HepG2 (cell line): ENCODE measurements at regions not wholly inside any gene's neighbourhood (a gene's known extent, or its start where the extent isn't known, plus 50 kb on each side); places are given as distances from the start of the nearest gene placed in this dataset.
"Not testable (repeated sequence)": the region's sequence is repeated elsewhere in the genome, so short reads cannot be mapped to it uniquely, and the experiment has no call there.

Experiments
- ATAC-seq: fragments of 200-7000 bp; cut with Tn5 transposase; 3 replicates; pipeline ENCODE4 v1.9.1; 2020; ENCODE audit warnings: mild to moderate bottlenecking, moderate library complexity
- BruUV-seq: library from RNA; stranded (reverse); fragments of 400-500 nt; replicated peaks from 2 replicates; lab custom pipeline; 2021; lab: Mats Ljungman, UMichigan
- CTCF ChIA-PET: fragments of 300-600 bp; formaldehyde crosslinking; extraction: SDS; loops from one replicate; lab custom pipeline; 2021; ENCODE audit warnings: low total read pairs, inconsistent platforms, low intra/inter-chr PET ratio; lab: Yijun Ruan, JAX
- POLR2A ChIA-PET: fragments of 350-600 bp; sonication (Branson Sonifier 250); formaldehyde crosslinking; loops from one replicate; lab custom pipeline; 2020; ENCODE audit warnings: antibody characterized with exemption, inconsistent platforms; lab: Yijun Ruan, JAX
- DNase-seq: peaks from one replicate; pipeline ENCODE4 v3.0.0-alpha.2; 2015; ENCODE audit warnings: low spot score
- FAIRE-seq: peaks from 3 replicates; lab custom pipeline; 2011; peaks lifted over from hg19 to GRCh38; lab: Jason Lieb, UNC
- H2AFZ ChIP-seq: one replicate; pipeline ENCODE4 v1.6.1; 2011; ENCODE audit warnings: low read length, inconsistent platforms
- H3K27ac ChIP-seq: fragments of 300-600 bp; 3 replicates; pipeline ENCODE4 v1.8.0; 2011; ENCODE audit warnings: mixed run types, mild to moderate bottlenecking, mixed read lengths, low read length, inconsistent platforms; ENCODE audit not compliant: insufficient read depth; ENCODE audit errors: extremely low read length
- H3K27me3 ChIP-seq, 2 experiments: fragments of 200-600 bp in 1 of 2; 2 replicates in 1 of 2; 3 replicates in 1 of 2; pipeline versions ENCODE4 v1.6.0 to v1.8.0; 2011; ENCODE audit warnings: low read length in 2 of 2, mild to moderate bottlenecking in 2 of 2, moderate library complexity in 2 of 2, inconsistent platforms in 1 of 2; ENCODE audit not compliant: insufficient read depth in 2 of 2, control insufficient read depth in 1 of 2
- H3K36me3 ChIP-seq, 2 experiments: fragments of 200-600 bp in 1 of 2; replicated peaks in 1 of 2; 2 replicates in 1 of 2; 3 replicates in 1 of 2; pipeline versions ENCODE4 v1.5.1 to v1.8.0; 2011; ENCODE audit warnings: low read length in 2 of 2, inconsistent platforms in 1 of 2; ENCODE audit not compliant: insufficient read depth in 2 of 2, control insufficient read depth in 1 of 2
- H3K4me1 ChIP-seq: 2 replicates; pipeline ENCODE4 v1.5.1; 2012; ENCODE audit warnings: low read length, inconsistent platforms; ENCODE audit not compliant: insufficient read depth
- H3K4me2 ChIP-seq: 2 replicates; pipeline ENCODE4 v1.6.0; 2011; ENCODE audit warnings: low read depth, low read length, inconsistent platforms
- H3K4me3 ChIP-seq, 3 experiments: fragments of 200-600 bp in 1 of 3; sonication (generic), shearing (Covaris generic) in 1 of 3; replicated peaks in 1 of 3; 2 replicates each; pipeline ENCODE4 v1.5.1; 2011 to 2016; ENCODE audit warnings: low read length in 3 of 3, inconsistent platforms in 2 of 3, low read depth in 2 of 3, mild to moderate bottlenecking in 2 of 3, control low read depth in 1 of 3, mixed read lengths in 1 of 3; ENCODE audit not compliant: insufficient read depth in 1 of 3
- H3K79me2 ChIP-seq: one replicate; pipeline ENCODE4 v1.6.1; 2011; ENCODE audit warnings: low read length, inconsistent platforms; ENCODE audit not compliant: insufficient read depth
- H3K9ac ChIP-seq: 2 replicates; pipeline ENCODE4 v1.6.0; 2011; ENCODE audit warnings: mild to moderate bottlenecking, low read depth, low read length, inconsistent platforms; ENCODE audit not compliant: insufficient read depth
- H3K9me3 ChIP-seq: 2 replicates; pipeline ENCODE4 v1.5.1; 2012; ENCODE audit warnings: mild to moderate bottlenecking, low read length
- H4K20me1 ChIP-seq: 2 replicates; pipeline ENCODE4 v1.6.0; 2011; ENCODE audit warnings: inconsistent platforms, mild to moderate bottlenecking, low read length, moderate library complexity; ENCODE audit not compliant: insufficient read depth
- FOXK1 ChIP-seq: sonication (generic); formaldehyde crosslinking; IDR thresholded peaks from 2 replicates; pipeline ENCODE4 v1.4.0; 2020; ENCODE audit warnings: low read depth, missing genetic modification reagents, borderline replicate concordance
- KDM2A ChIP-seq: sonication (generic); formaldehyde crosslinking; IDR thresholded peaks from 2 replicates; pipeline ENCODE4 v1.4.0; 2020; ENCODE audit warnings: low read depth, missing genetic modification reagents, borderline replicate concordance
- PITX1 ChIP-seq: sonication (generic); formaldehyde crosslinking; IDR thresholded peaks from 2 replicates; pipeline ENCODE4 v1.5.1; 2020; ENCODE audit warnings: mild to moderate bottlenecking, missing genetic modification reagents
- RORA ChIP-seq: sonication (generic); formaldehyde crosslinking; IDR thresholded peaks from 2 replicates; pipeline ENCODE4 v1.5.0; 2020; ENCODE audit warnings: mild to moderate bottlenecking, missing genetic modification reagents, moderate library complexity
- SALL1 ChIP-seq: sonication (generic); formaldehyde crosslinking; IDR thresholded peaks from 2 replicates; pipeline ENCODE4 v1.8.0; 2022; ENCODE audit warnings: mild to moderate bottlenecking, missing genetic modification reagents
- ZFP82 ChIP-seq: sonication (generic); formaldehyde crosslinking; IDR thresholded peaks from 2 replicates; pipeline ENCODE4 v1.5.1; 2020; ENCODE audit warnings: mild to moderate bottlenecking, missing genetic modification reagents, borderline replicate concordance
- ZNF382 ChIP-seq: sonication (generic); formaldehyde crosslinking; IDR thresholded peaks from 2 replicates; pipeline ENCODE4 v1.5.0; 2020; ENCODE audit warnings: missing genetic modification reagents, mild to moderate bottlenecking, borderline replicate concordance
- WGBS: methylation state at CpG from one replicate; pipeline ENCODE4 v1.1.6; 2017; ENCODE audit warnings: low lambda C conversion rate; 5-methylcytosine and 5-hydroxymethylcytosine counted together
- in situ Hi-C: cut with HindIII; loops from 2 replicates; pipeline ENCODE4 v1.10.0; 2017; ENCODE audit warnings: low pct_unique_long_range_greater_than_20kb; ENCODE audit not compliant: extremely low pct_ligation_motif_present
- intact Hi-C: fragments of 100-400 bp; cut with micrococcal nuclease; formaldehyde crosslinking; loops from one replicate; pipeline ENCODE4 v1.10.0; 2022; ENCODE audit not compliant: unreplicated experiment

DNA sequence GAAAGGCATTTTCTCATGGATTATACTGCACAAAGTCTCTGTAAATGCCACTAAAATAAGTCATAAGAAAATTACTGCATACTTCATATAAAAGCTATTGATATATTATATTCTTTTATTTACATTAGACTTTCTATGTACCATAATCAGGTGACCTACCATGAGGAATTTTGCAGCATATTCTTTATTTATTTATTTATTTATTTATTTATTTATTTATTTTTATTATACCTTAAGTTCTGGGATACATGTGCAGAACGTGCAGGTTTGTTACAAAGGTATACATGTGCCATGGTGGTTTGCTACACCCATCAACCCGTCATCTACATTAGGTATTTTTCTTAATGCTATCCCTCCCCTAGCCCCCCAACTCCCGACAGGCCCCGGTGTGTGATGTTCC is 596.2 kb downstream of the CHSY3 start:
- H3K9me3 ChIP-seq, H3K9ac ChIP-seq, H2AFZ ChIP-seq, DNase-seq, FAIRE-seq, H3K27ac ChIP-seq, H4K20me1 ChIP-seq, H3K79me2 ChIP-seq, H3K27me3 ChIP-seq, ATAC-seq, H3K4me1 ChIP-seq, BruUV-seq, POLR2A ChIA-PET, intact Hi-C loops, CTCF ChIA-PET, H3K4me2 ChIP-seq, H3K4me3 ChIP-seq, H3K36me3 ChIP-seq, in situ Hi-C loops: not testable (repeated sequence)
- 1% methylated on average over 4 of the region's 4 CpGs for WGBS

DNA sequence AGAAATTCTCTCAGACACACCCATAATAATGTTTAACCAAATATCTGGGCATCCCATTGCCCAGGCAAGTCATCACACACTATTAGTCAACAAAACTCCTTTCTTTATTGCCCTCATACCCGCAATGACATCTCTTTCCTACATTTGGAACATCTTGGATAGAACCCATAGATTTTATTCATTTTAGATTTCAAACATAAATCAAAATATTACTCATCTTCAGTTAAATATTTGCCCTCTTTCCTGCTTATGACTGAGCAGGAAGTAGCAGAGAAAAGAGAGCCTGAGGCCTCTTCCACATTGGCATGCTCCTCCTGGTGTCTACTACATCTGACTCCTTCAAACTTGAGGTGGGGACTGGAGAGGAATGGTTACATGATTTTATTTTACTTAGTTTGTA is 592.0 kb downstream of the CHSY3 start:
- BruUV-seq, result no TSS peak
- FAIRE-seq, result no peak
- WGBS, result 0% methylated on average over 1 of the region's 1 CpG
- peaks cover 34% of the 10 kb centered on the region for H3K9me3 ChIP-seq
- no peaks in the 10 kb centered on the region for H3K36me3 ChIP-seq
- H2AFZ ChIP-seq, result no peak overlapping the region
- no peak overlapping the region for H3K9ac ChIP-seq
- H3K4me1 ChIP-seq, result no peaks in the 10 kb centered on the region
- in situ Hi-C loops (no loop called here), intact Hi-C loops (no loop called here)
- H3K27me3 ChIP-seq, result no peaks in the 10 kb centered on the region
- H3K79me2 ChIP-seq, result no peaks in the 10 kb centered on the region
- H4K20me1 ChIP-seq, result no peaks in the 10 kb centered on the region
- no peak for DNase-seq
- no peak overlapping the region for H3K4me3 ChIP-seq
- no peak overlapping the region for H3K27ac ChIP-seq
- no peak for ATAC-seq
- no peak overlapping the region for H3K4me2 ChIP-seq
- POLR2A ChIA-PET, result no interaction called here
- CTCF ChIA-PET, result no interaction called here
- TF ChIP-seq FOXK1 (CRISPR knock-in tag), result no peak
- TF ChIP-seq SALL1, result no peak
- no peak for TF ChIP-seq KDM2A (CRISPR knock-in tag)
- no peak for TF ChIP-seq ZFP82 (CRISPR knock-in tag)
- no peak for TF ChIP-seq RORA (CRISPR knock-in tag)
- TF ChIP-seq PITX1, result no peak
- no peak for TF ChIP-seq ZNF382 (CRISPR knock-in tag)
- TF ChIP-seq, all 625 proteins: peak for 0
